Sigmoid colon (tissue), 6 donors: ENCODE measurements at regions not wholly inside any gene's neighbourhood (a gene's known extent, or its start where the extent isn't known, plus 50 kb on each side); places are given as distances from the start of the nearest gene placed in this dataset.

ENCODE experiments used
- DNase-seq: peaks from one replicate; pipeline ENCODE4 v3.0.0-alpha.2; 2019
- H3K27ac ChIP-seq, 4 donors: fragments of 200-600 bp; sonication (generic); one replicate each; pipeline ENCODE4 v1.5.1; 2016 to 2019; ENCODE audit warnings: mild to moderate bottlenecking in 1 of 4
- H3K27me3 ChIP-seq, 3 donors: fragments of 200-600 bp; sonication (generic); one replicate each; pipeline ENCODE4 v1.5.1; 2019; ENCODE audit warnings: mild to moderate bottlenecking in 1 of 3
- H3K36me3 ChIP-seq, 4 donors: fragments of 200-600 bp; sonication (generic); one replicate each; pipeline ENCODE4 v1.5.1; 2016 to 2019
- H3K4me1 ChIP-seq, 4 donors: fragments of 200-600 bp; sonication (generic); one replicate each; pipeline ENCODE4 v1.5.1; 2017 to 2019
- H3K4me3 ChIP-seq, 4 donors: fragments of 200-600 bp; sonication (generic); one replicate each; pipeline ENCODE4 v1.5.1; 2017 to 2019; ENCODE audit warnings: mild to moderate bottlenecking in 2 of 4, moderate library complexity in 1 of 4
- H3K9me3 ChIP-seq, 4 donors: fragments of 200-600 bp in 3 of 4; sonication (generic) in 3 of 4; one replicate each; pipeline versions ENCODE4 v1.5.1 to v1.6.1; 2013 to 2019
- EP300 ChIP-seq, 4 donors: sonication (generic); formaldehyde crosslinking; IDR thresholded peaks; one replicate each; pipeline ENCODE4 v1.6.1; 2017; ENCODE audit warnings: antibody characterized with exemption in 4 of 4
- POLR2A ChIP-seq, 2 donors: fragments of 450-650 bp; IDR thresholded peaks; one replicate each; pipeline ENCODE4 v1.6.1; 2016; ENCODE audit warnings: antibody characterized with exemption in 2 of 2, mild to moderate bottlenecking in 2 of 2, moderate library complexity in 2 of 2
- POLR2AphosphoS5 ChIP-seq, 4 donors: sonication (generic); formaldehyde crosslinking; IDR thresholded peaks; one replicate each; pipeline ENCODE4 v1.6.1; 2017; ENCODE audit warnings: antibody characterized with exemption in 4 of 4
- WGBS, 2 donors: extraction: QIAGEN DNeasy Blood & Tissue Kit; methylation state at CpG; one replicate each; pipeline ENCODE4 v1.1.7; 2013; 5-methylcytosine and 5-hydroxymethylcytosine counted together
- intact Hi-C: fragments of 100-400 bp; cut with DNase I; formaldehyde crosslinking; loops from one replicate; pipeline ENCODE4 v1.15.1; 2023
- TF ChIP-seq, protein P1 (sequence below), 4 experiments: fragments of 450-650 bp in 3 of 4; fragments of 200-600 bp in 1 of 4; IDR thresholded peaks; one replicate each; pipeline ENCODE4 v1.5.1; 2016 to 2019; ENCODE audit warnings: antibody characterized with exemption in 4 of 4, mild to moderate bottlenecking in 3 of 4, moderate library complexity in 2 of 4
- donor health status: healthy with polysubstance abuse.
- donor health status: healthy.

DNA sequence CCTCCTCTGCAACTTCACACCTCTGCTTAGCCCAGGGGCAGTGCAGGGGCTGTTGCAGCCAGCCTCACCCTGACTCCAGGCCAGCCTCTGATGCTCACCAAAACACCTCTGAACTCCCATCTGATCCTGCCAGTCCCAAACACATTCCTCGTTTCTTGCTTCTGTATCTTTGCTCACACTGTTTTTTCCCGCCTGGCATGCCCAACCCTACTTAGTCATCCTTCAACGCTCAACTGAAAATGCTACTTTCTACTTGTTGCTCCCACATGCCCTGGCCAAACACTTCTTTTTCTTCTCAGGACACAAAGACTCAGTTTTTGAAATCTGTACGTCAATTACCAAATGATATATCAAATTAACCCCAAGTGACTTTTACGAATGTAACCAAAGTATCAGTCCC is 140.8 kb upstream of the ZBED5 start:
- 87 to 91% methylated on average over 5 of the region's 5 CpGs for WGBS, 2 donors
- Histone ChIP-seq H3K4me3 (no peak overlapping the region), H3K27ac (no peak overlapping the region), H3K9me3 (no peaks in the 10 kb centered on the region), H3K27me3 (no peaks in the 10 kb centered on the region), H3K36me3 (no peaks in the 10 kb centered on the region), H3K4me1 (peaks cover 0 to 32% (median 29%) of the 10 kb centered on the region in 4 donors)
- intact Hi-C loops: no loop called here
- DNase-seq: no peak
- TF ChIP-seq, protein P1, sequence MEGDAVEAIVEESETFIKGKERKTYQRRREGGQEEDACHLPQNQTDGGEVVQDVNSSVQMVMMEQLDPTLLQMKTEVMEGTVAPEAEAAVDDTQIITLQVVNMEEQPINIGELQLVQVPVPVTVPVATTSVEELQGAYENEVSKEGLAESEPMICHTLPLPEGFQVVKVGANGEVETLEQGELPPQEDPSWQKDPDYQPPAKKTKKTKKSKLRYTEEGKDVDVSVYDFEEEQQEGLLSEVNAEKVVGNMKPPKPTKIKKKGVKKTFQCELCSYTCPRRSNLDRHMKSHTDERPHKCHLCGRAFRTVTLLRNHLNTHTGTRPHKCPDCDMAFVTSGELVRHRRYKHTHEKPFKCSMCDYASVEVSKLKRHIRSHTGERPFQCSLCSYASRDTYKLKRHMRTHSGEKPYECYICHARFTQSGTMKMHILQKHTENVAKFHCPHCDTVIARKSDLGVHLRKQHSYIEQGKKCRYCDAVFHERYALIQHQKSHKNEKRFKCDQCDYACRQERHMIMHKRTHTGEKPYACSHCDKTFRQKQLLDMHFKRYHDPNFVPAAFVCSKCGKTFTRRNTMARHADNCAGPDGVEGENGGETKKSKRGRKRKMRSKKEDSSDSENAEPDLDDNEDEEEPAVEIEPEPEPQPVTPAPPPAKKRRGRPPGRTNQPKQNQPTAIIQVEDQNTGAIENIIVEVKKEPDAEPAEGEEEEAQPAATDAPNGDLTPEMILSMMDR (IDR thresholded peaks at IDR 0.05): no peak
- TF ChIP-seq POLR2A (IDR thresholded peaks at IDR 0.05) (no peak), POLR2AphosphoS5 (IDR thresholded peaks at IDR 0.05) (no peak), EP300 (IDR thresholded peaks at IDR 0.05) (no peak)

- Histone ChIP-seq H3K27ac (no peak overlapping the region), H3K4me1 (peaks cover 0 to 20% (median 17%) of the 10 kb centered on the region in 4 donors), H3K27me3 (no peaks in the 10 kb centered on the region), H3K4me3 (no peak overlapping the region), H3K9me3 (no peaks in the 10 kb centered on the region), H3K36me3 (no peaks in the 10 kb centered on the region)
- intact Hi-C loops: no loop called here
- TF ChIP-seq POLR2A (IDR thresholded peaks at IDR 0.05): no peak
- TF ChIP-seq, protein P1 (IDR thresholded peaks at IDR 0.05): no peak
- TF ChIP-seq POLR2AphosphoS5 (IDR thresholded peaks at IDR 0.05): no peak
- TF ChIP-seq EP300 (IDR thresholded peaks at IDR 0.05): no peak
- WGBS, 2 donors: 91% methylated on average over 1 of the region's 1 CpG
- no peak for DNase-seq
Measured at GRCh38 chr11:10996678-10997077, 138.8 kb upstream of the ZBED5 start.

GRCh38 chr11:10993640-10994039 is 135.8 kb upstream of the ZBED5 start:
- TF ChIP-seq, protein P1 (IDR thresholded peaks at IDR 0.05): no peak
- no peak for TF ChIP-seq POLR2A (IDR thresholded peaks at IDR 0.05)
- TF ChIP-seq EP300 (IDR thresholded peaks at IDR 0.05): no peak
- TF ChIP-seq POLR2AphosphoS5 (IDR thresholded peaks at IDR 0.05): no peak
- WGBS, 2 donors: 87% methylated on average over 5 of the region's 5 CpGs
- no peak overlapping the region for H3K27ac ChIP-seq
- H3K27me3 ChIP-seq: no peaks in the 10 kb centered on the region
- no peaks in the 10 kb centered on the region for H3K36me3 ChIP-seq
- intact Hi-C loops: no loop called here
- no peak overlapping the region for H3K4me3 ChIP-seq
- no peaks in the 10 kb centered on the region for H3K4me1 ChIP-seq
- H3K9me3 ChIP-seq: no peaks in the 10 kb centered on the region
- no peak for DNase-seq

GRCh38 chr11:10993186-10993585 is 135.3 kb upstream of the ZBED5 start:
- no peaks in the 10 kb centered on the region for H3K9me3 ChIP-seq

More at GRCh38 chr11:10993186-10993585, 135.3 kb upstream of the ZBED5 start:
- H3K4me1 ChIP-seq: no peaks in the 10 kb centered on the region
- no peak overlapping the region for H3K4me3 ChIP-seq
- WGBS, 2 donors: 75 to 79% methylated on average over 3 of the region's 3 CpGs
- no peaks in the 10 kb centered on the region for H3K27me3 ChIP-seq
- TF ChIP-seq EP300 (IDR thresholded peaks at IDR 0.05) (no peak), POLR2A (IDR thresholded peaks at IDR 0.05) (no peak), POLR2AphosphoS5 (IDR thresholded peaks at IDR 0.05) (no peak)
- TF ChIP-seq, protein P1 (IDR thresholded peaks at IDR 0.05): no peak
- H3K27ac ChIP-seq: no peak overlapping the region
- no peaks in the 10 kb centered on the region for H3K36me3 ChIP-seq
- DNase-seq: no peak
- intact Hi-C loops: no loop called here
